MM.1S (cell line): ENCODE measurements at regions not wholly inside any gene's neighbourhood (a gene's known extent, or its start where the extent isn't known, plus 50 kb on each side); places are given as distances from the start of the nearest gene placed in this dataset.

Experiments used
- EZH2 ChIP-seq: fragments of 300-600 bp; sonication (generic); optimal IDR thresholded peaks from 2 replicates; pipeline ENCODE3; 2017; ENCODE audit warnings: low read depth, mild to moderate bottlenecking, antibody characterized with exemption, low read length, mixed read lengths
- EZH2phosphoT487 ChIP-seq: fragments of 300-600 bp; sonication (generic); IDR thresholded peaks from 2 replicates; pipeline ENCODE4 v1.6.1; 2018; ENCODE audit warnings: antibody characterized with exemption, low read length
- TF ChIP-seq, protein P1 (sequence below): fragments of 300-600 bp; sonication (generic); IDR thresholded peaks from 2 replicates; pipeline ENCODE4 v1.5.1; 2016; ENCODE audit warnings: antibody characterized with exemption, low read length, mixed read lengths

DNA sequence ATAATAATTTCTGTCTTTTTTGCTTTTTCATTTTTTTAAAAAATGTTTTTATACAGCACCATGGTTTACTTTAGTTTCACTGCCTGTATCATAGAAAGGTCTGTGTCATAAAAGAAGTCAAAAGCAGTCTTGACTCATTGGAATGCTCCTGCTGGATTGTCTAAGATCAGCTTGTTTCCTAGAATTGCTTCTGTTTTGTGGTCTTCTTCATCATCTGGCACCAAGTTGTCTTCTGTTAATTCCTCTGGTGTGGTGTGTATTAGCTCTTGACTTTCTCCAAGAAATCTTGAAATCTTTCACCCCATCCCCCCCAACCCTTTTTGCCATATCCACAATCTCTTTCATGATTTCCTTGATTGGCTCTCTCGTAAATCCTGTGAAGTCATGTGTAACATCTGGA lies 250.3 kb upstream of the CXCL12 start:
- TF ChIP-seq, protein P1, sequence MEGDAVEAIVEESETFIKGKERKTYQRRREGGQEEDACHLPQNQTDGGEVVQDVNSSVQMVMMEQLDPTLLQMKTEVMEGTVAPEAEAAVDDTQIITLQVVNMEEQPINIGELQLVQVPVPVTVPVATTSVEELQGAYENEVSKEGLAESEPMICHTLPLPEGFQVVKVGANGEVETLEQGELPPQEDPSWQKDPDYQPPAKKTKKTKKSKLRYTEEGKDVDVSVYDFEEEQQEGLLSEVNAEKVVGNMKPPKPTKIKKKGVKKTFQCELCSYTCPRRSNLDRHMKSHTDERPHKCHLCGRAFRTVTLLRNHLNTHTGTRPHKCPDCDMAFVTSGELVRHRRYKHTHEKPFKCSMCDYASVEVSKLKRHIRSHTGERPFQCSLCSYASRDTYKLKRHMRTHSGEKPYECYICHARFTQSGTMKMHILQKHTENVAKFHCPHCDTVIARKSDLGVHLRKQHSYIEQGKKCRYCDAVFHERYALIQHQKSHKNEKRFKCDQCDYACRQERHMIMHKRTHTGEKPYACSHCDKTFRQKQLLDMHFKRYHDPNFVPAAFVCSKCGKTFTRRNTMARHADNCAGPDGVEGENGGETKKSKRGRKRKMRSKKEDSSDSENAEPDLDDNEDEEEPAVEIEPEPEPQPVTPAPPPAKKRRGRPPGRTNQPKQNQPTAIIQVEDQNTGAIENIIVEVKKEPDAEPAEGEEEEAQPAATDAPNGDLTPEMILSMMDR = no peak
- TF ChIP-seq EZH2 (no peak), EZH2phosphoT487 (no peak)
